ENCODE measurements at regions not wholly inside any gene's neighbourhood (a gene's known extent, or its start where the extent isn't known, plus 50 kb on each side); places are given as distances from the start of the nearest gene placed in this dataset.
"Not testable (repeated sequence)": the region's sequence is repeated elsewhere in the genome, so short reads cannot be mapped to it uniquely, and the experiment has no call there.

DNA sequence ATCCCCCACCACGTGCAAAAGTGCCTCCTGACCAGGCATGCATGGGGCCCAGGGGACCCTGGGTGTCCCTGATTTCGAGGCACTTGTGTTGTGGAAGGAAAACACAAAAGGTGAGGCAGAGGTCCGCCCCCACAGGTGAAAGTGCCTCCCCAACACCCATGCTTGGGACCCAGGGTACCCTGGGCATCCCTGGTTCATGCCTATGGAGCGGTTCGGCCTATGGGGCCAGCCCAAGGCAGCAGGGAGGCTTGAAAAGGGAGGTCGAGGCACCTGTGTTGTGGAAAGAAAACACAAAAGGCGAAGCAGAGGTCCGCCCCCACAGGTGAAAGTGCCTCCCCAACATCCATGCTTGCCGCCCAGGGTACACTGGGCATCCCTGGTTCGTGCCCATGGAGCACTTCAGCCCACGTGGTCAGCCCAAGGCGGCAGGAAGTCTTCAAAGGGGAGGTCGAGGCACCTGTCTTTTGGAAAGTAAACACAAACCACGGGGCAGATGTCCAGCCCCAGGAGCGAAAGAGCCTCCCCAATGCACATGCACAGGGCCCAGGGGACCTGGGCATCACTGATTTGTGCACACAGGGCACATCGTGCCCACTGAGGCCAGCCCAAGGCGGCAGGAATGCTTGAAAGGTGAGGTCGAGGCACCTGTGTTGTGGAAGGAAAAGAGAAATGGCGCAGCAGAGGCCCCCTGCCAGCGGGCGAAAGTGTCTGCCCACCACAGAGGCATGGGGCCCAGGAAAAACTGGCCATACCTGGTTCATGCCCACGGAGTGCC lies 375.5 kb downstream of the ALG10 start:
- DNase-seq, result no peak

DNA sequence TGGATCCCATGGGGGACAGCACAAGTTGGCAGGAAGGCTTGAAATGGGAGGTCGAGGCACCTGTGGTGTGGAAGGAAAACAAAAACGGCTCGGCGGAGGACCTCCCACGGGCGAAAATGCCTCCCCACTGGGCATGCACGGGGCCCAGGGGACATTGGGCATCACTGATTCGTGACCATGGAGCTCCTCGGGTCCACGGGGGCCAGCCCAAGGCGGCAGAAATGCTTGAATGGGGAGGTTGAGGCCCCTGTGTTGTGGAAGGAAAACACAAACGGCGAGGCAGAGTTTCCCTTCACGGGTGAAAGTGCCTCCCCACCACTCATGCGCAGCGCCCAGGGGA lies 376.0 kb downstream of the ALG10 start:
- DNase-seq, result no peak

DNA sequence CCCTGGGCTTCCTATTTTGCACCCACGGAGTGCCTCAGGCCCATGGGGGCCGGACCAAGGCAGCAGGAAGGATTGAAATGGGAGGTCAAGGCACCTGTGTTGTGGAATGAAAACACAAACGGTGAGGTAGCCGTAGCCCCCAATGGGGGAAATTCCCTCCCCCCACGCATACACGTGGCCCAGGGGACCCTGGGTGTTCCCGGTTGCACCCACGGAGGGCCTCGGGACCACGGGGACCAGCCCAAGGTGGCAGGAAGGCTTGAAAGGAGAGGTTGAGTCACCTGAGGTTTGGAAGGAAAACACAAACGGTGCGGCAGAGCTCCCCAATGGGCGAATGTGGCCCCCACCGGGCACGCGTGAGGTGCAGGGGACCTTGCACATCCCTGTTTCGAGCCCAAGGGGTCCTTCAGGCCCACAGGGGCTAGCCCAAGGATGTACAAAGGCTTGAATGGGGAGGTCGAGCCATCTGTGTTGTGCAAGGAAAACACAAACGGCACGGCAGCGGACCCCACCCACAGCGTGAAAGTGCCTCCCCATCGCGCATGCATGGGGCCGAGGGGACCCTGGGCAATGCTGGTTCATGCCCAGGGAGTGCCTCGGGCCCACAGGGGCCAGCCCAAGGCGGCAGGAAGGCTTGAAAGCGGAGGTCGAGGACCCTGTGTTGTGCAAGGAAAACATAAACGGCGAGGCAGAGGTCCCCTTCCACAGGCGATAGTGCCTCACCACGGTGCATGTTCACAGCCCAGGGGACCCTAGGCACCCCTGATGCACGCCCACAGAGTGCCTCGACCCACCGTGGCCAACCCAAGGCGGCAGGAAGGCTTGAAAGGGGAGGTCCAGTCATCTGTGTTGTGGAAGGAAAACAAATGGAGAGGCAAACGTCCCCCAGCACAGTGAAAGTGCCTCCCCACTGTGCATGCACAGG lies 376.7 kb downstream of the ALG10 start:
- DNase-seq, result no peak

DNA sequence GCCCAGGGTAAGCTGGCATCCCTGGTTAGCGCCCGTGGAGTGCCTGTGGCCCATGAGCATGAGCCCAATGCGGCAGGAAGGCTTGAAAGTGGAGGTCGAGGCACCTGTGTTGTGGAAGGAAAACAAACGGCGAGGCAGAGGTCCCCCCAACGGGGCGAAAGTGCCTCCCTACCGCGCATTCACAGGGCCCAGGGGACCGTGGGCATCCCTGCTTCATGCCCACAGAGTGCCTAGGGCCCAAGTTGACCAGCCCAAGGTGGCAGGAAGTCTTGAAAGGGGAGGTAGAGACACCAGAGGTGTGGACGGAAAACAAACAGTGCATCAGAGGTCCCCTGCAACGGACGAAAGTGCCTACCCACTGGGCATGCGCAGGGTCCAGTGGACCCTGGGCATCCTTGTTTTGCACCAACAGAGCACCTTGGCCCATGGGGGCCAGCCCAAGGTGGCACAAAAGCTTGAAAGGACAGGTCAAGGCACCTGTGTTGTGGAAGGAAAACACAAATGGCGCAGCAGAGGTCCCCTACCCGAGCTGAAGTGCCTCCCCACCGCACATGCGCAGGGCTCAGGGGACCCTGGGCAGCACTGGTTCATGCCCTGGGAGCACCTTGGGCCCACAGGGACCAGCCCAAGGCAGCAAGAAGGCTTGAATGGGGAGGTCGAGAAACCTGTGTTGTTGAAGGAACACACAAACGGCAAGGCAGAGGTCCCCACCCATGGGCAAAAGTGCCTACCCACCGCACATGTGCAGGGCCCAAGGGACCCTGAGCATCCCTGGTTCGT lies 377.5 kb downstream of the ALG10 start:
- DNase-seq, result no peak

DNA sequence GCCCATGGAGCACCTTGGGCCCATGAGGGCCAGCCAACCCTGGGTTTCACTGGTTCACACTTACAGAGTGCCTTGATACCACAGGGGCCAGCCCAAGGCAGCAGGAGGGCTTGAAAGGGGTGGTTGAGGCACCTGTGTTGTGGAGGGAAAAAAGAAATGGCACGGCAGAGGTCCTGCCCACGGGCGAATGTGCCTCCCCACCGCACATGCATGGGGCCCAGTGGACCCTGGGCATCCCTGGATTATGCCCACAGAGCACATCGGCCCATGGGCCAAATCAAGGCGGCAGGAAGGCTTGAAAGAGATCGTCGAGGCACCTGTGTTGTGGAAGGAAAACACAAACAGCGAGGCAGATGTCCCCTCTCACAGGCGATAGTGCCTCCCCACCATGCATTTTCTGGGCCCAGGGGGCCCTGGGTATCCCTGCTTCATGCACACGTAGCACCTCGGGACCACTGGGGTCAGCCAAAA lies 378.1 kb downstream of the ALG10 start:
- no peak for DNase-seq

DNA sequence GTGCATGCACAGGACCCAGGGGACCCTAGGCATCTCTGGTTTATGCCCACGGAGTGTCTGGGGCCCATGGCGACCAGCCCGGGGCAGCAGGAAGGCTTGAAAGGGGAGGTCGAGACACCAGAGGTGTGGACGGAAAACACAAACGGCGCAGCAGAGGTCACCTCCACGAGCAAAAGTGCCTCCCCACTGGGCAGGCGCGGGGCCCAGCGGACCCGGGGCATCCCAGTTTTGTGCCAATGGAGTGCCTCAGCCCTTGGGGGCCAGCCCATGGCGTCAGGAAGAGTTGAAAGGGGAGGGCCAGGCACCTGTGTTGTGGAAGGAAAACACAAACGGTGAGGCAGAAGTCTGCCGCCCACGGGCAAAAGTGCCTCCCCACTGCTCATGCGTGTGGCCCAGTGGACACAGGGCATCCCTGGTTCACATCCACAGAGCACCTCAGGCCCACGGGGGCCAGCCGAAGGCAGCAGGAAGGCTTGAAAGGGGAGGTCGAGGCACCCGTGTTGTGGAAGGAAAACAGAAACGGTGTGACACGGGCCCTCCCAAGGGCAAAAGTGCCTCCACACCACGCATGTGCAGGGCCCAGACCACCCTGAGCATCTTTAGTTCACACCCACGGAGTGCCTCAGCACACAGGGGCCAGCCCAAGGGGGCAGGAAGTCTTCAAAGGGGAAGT lies 378.8 kb downstream of the ALG10 start:
- DNase-seq, result no peak

DNA sequence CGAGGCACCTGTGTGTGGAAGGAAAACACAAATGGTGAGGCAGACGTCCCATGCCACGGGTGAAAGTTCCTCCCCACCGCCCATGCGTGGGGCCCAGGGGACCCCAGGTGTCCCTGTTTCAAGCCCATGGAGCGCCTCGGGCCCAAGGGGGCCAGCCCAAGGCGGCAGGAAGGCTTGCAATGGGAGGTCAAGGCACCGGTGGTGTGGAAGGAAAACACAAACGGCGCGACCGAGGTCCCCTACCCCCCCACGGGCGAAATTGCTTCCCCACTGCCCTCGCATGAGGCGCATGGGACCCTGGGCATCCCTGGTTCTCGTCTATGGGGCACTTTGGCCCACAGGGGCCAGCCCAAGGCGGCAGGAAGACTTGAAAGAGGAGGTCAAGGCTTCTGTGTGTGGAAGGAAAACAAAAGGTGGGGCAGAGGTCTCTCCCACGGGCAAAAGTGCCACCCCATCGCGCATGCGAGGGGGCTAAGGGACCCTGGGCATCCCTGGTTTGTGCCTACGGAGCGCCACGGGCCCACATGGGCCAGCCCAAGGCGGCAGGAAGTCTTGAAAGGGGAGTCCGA lies 379.4 kb downstream of the ALG10 start:
- DNase-seq, result no peak

DNA sequence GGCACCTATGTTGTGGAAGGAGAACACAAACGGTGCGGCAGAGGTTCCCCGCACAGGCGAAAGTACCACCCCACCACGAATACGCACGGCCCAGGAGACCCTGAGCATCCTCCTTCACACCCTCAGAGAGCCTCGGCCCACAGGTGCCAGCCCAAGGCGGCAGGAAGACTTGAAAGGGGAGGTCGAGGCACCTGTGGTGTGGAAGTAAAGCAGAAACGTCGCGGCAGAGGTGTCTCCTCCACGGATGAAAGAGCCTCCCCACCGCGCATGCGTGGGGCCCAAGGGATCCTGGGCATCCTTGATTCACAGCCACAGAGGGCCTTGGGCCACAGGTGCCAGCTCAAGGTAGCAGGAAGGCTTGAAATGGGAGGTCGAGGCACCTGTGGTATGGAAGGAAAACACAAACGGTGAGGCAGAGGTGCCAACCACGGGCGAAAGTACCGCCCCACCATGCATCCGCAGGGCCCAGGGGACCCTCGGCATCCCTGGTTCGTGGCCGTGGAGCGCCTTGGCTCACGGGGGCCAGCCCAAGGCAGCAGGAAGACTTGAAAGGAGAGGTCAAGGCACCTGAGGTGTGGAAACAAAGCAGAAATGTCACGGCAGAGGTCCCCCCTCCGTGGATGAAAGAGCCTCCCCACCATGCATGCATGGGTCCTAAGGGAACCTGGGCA lies 380.1 kb downstream of the ALG10 start:
- DNase-seq, result no peak

DNA sequence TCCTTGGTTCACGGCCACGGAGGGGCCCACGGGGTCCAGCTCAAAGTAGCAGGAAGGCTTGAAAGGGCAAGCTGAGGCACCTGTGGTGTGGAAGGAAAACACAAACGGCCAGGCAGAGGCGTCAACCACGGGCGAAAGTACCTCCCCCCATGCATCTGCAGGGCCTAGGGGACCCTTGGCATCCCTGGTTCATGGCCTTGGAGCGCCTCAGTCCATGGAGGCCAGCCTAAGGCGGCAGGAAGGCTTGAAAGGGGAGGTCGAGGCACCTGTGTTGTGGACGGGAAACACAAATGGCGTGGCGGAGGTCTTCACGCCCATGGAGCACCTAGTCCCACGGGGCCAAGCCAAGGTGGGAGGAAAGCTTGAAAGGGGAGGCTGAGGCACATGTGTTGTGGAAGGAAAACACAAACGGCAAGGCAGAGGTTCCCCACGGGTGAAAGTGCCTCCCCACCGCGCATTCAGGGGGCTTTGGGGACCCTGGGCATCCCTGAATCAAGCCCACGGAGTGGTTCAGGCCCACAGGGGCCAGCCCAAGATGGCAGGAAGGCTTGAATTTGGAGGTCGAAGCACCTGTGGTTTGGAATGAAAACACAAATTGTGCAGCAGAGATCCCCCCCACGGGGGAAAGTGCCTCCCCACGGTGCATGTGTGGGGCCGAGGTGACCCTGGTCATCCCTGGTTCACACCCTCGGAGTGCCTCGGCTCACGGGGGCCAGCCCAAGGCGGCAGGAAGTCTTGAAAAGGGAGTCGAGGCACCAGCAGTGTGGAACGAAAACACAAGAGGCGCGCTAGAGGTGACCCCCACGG lies 380.8 kb downstream of the ALG10 start:
- no peak for DNase-seq

DNA sequence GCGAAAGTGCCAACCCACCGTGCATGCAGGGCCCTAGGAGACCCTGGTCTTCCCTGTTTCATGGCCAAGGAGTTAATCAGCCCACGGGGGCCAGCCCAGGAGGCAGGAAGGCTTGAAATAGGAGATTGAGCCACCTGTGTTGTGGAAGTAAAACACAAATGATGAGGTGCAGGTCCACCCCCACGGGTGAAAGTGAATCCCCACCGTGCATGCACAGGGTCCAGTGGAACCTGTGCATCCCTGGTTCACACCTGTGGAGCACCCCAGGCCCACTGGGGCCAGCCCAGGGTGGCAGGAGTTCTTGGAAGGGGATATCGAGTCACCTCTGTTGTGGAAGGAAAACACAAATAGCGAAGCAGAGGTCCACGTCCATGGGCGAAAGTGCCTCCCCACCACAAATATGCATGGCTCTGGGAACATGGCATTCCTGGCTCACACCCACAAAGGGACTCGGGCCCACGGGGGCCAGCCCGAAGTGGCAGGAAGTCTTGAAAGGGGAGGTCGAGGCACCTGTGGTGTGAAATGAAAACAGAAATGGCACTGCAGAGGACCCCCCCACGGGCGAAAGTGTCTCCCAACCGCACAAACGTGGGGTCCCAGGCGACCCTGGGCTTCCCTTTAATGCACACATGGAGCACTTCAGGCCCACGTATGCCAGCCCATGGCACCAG lies 381.5 kb downstream of the ALG10 start:
- no peak for DNase-seq

DNA sequence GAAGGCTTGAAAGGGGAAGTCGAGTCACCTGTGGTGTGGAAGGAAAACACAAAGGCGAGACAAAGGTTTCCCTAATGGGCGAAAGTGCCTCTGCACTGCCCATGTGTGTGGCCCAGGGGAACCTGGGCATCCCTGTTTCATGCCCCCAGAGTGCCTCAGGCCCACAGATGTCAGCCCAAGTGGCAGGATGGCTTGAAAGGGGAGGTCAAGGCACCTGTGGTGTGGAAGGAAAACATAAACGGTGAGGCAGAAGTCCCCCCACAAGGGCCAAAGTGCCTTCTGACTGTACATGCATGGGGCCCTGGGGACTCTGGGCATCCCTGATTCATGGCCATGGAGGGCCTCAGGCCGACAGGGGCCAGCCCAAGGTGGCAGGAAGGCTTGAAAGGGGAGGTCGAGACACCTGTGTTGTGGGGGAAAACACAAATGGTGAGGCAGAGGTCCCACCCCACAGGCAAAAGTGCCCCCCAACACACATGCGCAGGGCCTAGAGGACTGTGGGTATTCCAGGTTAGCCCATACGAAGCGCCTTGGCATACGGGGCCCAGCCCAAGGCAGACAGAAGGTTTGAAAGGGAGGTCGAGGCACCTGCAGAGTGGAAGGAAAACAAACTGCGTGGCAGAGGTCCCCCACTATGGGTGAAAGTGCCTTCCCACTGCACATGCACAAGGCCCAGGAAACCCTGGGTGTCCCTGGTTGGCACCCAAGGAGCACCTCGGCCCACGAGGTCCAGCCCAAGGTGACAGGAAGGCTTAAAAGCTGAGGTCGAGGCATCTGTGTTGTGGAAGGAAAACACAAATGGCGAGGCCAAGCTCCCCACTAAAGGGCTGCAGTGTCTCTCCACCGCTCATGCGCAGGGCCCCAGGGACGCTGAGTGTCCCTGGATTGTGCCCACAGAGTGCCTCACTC lies 382.3 kb downstream of the ALG10 start:
- DNase-seq, result no peak

DNA sequence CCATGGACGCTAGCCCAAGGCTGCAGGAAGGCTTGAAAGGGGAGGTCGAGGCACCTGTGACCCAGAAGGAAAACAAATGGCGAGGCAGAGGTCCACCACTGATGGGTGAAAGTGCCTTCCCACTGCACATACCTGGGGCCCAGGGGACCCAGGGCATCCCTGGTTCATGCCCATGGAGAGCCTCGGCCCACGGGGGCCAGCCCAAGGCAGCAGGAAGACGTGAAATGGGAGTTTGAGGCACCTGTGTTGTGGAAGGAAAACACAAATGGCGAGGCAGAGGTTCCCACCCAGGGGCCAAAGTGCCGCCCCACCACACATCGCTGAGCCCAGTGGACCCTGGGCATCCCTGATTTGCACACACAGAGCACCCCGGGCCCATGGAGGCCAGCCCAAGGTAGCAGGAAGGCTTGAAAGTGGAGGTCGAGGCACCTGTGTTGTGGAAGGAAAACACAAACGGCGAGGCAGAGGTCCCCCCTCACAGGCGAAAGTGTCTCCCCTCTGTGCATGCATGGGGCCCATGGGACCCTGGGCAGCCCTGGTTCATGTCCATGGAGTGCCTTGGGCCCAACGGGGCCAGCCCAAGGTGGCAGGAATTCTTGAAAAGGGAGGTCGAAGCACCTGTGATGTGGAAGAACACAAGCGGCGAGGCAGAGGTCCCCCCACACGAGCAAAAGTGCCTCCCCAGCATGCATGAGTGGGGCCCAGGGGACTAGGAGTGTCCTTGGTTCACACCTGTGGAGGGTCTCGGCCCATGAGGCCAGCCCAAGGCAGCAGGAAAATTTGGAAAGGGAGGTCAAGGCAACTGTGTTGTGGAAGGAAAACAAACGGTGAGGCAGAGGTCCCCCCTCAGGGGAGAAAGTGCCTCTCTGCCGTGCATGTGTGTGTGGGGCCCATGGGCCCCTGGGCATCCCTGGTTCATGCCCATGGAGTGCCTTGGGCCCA lies 383.3 kb downstream of the ALG10 start:
- no peak for DNase-seq

DNA sequence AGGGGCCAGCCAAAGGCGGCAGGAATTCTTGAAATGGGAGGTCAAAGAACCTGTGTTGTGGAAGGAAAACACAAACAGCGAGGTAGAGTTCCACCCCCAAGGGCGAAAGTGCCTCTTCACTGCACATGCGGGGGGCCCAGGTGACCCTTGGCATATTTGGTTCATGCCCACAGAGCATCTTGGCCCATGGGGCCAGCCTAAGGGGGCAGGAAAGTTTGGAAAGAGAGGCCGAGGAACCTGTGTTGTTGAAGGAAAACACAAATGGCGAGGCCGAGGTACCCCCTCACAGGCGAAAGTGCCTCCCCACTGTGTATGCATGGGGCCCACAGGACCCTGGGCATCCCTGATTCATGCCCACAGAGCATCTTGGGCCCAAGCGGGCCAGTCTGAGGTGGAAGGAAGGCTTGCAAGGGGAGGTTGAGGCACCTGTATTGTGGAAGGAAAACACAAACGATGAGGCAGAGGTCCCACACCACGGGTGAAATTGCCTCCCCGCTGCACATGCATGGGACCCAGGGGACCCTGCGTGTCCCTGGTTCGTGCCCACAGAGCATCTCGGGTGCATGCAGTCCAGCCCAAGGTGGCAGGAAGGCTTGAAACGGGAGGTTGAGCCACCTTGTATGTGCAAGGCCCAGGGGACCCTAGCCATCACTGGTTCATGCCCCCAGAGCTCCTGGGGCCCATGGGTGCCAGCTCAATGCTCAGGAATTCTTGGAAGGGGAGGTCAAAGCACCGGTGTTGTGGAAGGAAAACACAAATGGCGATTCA lies 384.1 kb downstream of the ALG10 start:
- no peak for DNase-seq

DNA sequence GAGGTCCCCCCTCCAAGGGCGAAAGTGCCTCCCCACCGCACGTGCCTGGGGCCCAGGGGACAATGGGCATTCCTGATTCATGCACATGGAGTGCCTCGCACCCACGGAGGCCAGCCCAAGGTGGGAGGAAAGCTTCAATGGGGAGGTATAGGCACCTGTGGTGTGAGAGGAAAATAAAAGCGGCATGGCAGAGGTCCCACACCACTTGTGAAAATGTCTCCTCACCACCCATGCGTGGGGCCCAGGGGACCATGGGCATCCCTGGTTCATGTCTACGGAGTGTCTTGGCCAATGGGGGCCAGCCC lies 384.7 kb downstream of the ALG10 start:
- no peak for DNase-seq

DNA sequence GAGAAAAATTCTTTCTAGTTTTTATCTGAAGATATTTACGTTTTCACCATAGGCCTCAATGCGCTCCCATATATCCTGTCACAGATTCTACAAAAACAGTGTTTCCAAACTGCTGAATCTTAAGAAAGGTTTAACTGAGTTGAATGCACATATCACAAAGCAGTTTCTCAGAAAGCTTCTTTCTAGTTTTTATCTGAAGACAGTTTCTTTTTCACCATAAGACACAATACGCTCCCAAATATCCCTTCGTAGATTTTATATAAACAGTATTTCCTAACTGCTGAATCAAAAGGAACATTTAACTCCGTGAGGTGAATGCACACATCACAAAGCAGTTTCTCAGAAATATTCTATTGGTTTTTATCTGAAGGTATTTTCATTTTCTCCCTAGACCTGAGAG lies 385.5 kb downstream of the ALG10 start:
- no peak for DNase-seq

DNA sequence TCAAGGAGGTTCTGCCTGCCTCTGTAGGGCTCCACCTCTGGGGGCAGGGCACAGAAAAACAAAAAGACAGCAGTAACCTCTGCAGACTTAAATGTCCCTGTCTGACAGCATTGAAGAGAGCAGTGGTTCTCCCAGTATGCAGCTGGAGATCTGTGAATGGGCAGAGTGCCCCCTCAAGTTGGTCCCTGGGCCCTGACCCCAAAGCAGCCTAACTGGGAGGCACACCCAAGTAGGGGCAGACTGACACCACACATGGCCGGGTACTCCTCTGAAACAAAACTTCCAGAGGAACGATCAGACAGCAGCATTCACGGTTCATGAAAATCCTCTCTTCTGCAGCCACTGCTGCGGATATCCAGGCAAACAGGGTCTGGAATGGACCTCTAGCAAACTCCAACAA lies 409.2 kb downstream of the ALG10 start:
- DNase-seq, result not testable (repeated sequence)

Data from NCI-H524 (cell line).